ENCODE measurements at regions not wholly inside any gene's neighbourhood (a gene's known extent, or its start where the extent isn't known, plus 50 kb on each side); places are given as distances from the start of the nearest gene placed in this dataset.

DNA sequence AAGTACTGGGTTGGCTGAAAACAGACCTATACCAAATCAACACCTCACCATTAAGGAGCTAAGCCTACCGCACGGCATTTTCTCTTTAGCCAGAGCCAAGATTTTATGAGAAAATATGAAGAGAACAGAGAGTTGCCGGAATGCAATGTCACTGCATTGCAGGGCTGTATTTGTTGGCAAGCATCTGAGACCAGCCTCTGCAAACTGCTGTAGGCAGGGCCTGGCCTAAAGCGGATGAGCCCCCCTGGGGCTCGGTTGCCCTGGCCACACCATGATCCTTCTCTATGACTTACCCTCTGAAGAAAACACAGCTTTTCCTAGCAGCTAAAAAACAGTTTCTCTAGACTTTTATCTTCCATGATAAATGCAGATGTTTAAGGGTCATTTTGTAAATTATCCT lies 120.5 kb upstream of the SORBS2 start:
- TF ChIP-seq, protein P1, sequence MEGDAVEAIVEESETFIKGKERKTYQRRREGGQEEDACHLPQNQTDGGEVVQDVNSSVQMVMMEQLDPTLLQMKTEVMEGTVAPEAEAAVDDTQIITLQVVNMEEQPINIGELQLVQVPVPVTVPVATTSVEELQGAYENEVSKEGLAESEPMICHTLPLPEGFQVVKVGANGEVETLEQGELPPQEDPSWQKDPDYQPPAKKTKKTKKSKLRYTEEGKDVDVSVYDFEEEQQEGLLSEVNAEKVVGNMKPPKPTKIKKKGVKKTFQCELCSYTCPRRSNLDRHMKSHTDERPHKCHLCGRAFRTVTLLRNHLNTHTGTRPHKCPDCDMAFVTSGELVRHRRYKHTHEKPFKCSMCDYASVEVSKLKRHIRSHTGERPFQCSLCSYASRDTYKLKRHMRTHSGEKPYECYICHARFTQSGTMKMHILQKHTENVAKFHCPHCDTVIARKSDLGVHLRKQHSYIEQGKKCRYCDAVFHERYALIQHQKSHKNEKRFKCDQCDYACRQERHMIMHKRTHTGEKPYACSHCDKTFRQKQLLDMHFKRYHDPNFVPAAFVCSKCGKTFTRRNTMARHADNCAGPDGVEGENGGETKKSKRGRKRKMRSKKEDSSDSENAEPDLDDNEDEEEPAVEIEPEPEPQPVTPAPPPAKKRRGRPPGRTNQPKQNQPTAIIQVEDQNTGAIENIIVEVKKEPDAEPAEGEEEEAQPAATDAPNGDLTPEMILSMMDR (IDR thresholded peaks at IDR 0.05; ENCODE audit: low read depth, low read length): no peak
- no peak for TF ChIP-seq EZH2phosphoT487 (IDR thresholded peaks at IDR 0.05; ENCODE audit: low read depth)
